COLO668 (cell line): ENCODE measurements at regions not wholly inside any gene's neighbourhood (a gene's known extent, or its start where the extent isn't known, plus 50 kb on each side); places are given as distances from the start of the nearest gene placed in this dataset.

Experiments used
- DNase-seq: peaks from one replicate; lab custom pipeline; 2025; ENCODE audit not compliant: unreplicated experiment; lab: John Stamatoyannopoulos, UW

DNA sequence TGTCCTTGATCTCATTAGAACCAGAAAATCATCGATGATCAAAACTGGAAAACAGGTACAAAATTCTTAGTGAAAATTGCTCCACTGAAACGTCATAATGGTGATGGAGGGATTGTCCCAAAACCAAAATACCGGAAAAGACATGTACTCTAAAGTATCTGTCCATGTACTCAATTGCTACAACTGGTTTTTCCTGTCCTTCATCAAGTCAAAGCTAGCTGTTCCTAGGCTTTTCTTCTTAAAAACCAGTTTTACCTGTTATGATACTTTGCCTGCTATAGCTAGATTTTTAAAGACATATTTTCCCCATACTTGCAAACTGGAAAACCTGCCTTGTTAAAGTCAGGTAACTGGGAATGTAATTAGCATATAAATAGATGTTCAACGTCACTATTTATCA, 50.5 kb upstream of the LRRC1 start:
- DNase-seq, result no peak

DNA sequence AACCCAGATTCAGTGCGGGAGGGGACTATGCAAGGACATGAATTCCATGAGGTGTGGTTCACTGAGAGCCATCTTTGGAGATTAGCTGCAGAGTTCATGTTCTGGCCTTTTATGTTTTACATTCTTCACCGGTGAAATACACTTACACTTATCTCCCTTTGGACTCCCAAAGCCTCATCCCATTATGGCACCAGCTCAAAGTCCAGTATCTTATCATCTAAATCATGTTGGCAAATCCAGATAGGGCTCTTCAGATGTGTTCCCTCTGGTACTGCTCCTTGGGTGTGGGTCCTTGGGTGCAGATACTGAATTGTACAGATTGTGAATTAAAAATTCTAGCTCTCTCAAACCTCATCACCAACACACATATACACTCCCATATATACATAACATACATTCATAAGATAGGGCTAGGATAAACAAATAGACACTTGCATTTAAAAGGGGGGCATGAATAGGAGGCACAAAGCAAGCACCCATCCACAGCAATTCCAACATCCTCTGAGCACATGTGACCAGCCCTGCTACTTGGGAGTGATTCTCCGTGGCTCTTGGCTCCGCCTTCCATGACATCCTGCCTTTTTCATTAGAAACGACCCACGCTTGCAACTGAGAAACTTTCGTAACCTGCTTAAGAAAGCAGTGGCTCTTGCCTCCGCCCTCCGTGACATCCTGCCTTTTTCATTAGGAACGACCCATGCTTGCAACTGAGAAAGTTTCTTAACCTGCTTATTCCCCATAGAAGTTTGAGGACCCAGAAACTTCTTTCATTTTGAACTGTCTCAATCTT, 53.6 kb upstream of the LRRC1 start:
- DNase-seq, result no peak

DNA sequence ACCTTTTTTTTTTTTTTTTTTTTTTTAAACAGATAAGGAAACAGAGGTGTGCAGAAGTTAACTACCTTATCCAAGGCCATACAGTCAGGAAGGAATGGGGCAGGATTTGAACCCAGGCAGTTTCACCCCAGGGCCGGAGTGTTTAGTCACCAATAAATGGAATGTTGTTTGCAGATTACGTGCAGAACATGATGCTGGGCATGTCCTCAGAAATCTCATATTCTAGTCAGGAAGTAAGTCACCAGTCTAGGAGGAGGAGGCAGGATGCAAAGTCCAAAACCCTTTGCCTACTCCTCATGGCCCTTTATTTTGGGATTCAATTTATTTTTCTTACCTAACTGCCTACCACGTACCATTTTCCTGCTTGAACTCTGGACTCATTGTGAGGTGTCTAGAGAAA, 57.1 kb upstream of the LRRC1 start:
- DNase-seq, result no peak

DNA sequence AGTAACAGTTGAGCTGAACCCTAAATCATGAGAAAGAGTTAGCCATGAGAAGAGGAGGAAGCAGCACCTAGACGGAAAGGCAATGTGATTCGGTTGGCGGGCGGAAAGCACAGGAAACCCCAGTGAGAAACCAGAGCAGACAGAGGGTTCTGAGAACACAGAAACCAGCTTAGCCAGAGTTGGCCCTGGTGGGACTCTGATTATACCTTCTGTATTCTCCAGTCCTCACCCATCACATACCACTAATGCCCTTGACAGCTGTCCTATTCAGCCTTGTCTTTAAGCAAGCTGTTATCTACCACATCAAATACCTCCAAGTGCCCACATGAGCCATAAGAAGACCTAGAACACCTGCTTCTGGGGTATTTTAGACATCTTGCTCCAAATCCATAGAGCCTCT, 58.9 kb upstream of the LRRC1 start:
- no peak for DNase-seq

DNA sequence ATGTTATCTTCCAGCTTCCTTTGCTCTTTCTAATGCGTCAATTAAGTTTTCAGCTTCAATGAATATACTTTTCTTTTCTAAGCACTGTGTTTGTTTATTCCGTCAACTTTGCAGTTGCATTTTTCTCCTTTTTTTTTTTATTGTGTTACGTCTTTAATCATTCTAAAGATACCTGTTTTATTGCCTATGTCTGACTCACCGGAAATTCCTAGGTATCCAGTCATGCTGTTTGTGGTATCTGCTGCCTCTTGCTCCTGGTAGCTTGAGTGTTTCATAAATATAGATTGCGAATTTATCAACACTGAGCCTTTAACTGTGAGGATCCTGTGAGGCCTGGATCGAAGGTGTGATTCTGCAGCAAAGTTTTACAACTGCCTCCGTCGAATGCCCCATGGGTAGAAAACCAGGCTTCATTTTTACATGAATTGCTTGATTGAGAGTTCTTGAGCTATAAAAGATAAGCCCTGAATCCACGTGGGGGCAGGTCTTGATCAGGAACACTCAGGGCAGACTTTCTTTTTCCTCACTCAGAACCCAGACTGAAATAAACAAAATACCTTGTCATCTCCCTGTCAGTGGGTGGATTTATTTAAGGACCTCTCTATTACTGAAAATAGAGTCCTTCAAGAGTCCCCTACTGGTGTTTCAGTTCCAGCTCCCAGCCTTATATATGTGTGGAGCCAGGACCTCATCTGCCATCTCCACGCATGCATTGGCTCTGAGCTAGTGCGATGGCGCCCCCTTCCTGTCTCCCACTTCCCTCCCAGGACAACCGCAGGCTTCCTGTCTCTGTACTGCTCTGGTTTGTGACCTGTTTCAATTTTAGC, 60.1 kb upstream of the LRRC1 start:
- peak; percentile 56 for DNase-seq

DNA sequence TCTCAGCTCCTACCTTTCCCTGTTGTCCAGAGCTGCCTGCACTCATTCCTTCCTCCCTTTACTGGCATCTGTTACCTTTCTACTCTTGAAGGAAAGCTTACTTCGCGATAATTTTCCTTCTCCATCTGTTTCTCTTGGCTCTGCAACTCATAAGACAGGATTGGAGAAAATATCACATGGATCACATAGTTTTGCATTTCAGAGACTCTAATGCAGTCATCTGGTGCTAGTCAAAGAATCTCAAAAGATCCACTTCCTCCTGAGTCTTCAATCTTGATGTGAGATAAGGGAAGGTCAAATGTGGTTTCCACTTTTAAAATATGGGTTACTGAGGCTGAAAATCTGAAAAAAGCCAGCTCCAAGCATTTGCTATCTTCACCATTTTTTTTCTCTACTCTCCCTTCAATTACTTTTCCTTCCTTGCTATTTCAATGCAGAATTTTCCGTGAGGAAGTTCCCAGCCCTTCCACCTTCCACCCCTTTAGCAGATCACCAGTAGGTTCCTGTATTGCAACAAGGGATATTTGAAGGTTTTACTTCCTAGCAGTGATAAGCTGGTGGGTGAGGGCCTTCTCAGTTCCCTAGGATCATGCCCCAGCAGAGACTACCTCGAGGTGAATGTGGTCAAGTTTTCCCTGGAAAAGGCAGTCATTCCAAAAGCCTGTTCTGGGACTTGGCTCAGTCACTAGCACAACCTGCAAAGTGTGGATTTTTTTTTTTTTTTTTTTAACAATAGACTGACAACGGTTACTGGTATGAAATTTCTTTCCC, 62.8 kb upstream of the LRRC1 start:
- DNase-seq, result no peak

DNA sequence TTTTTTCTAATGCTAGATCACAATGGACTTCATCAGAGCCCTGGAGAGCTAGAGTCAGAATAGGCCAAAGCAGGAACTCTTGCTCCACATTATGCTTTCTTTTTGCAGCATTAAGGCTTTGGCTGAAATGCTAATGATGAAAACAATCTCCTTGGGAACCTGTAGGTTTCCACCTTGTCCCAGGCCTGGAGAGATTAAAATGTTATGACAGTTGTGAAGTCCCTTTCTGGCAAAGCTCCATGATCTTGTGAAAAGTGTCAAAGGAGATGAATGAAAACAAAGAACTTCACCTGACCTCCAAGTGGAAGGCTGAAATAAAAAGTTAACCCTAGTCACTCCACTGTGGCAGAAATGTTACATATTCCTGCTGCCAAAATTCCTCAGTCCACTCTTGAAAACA, 64.0 kb upstream of the LRRC1 start:
- DNase-seq, result no peak

DNA sequence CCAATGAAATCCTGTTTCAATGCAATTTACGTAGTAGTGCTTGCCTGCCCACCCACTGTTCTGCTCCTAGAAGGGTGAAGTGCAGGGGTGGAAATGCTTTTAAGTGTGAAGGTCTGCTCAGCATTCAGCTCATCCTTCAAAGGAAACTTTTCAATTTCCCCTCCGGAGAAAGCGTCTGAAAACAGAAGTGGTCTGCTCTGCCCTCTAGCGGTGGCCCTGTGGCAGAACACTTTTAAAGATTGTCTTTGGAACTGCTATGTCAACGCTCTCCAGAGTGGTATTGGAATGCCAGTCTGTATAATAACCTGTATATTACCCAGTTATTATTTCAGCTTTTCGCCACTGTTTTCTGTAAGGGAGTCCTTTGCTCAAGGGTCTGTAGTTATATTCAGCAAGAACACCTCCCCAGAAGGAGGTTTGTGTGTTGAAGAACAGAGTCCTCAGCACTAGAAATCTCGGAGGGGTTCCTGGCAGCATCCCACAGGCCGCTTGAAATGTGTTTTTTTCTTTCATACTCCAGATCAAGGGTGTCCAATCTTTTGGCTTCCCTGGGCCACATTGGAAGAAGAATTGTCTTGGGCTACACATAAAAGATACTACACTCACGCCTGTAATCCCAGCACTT, 63.1 kb upstream of the KLHL31 start:
- DNase-seq, result peak; percentile 16

DNA sequence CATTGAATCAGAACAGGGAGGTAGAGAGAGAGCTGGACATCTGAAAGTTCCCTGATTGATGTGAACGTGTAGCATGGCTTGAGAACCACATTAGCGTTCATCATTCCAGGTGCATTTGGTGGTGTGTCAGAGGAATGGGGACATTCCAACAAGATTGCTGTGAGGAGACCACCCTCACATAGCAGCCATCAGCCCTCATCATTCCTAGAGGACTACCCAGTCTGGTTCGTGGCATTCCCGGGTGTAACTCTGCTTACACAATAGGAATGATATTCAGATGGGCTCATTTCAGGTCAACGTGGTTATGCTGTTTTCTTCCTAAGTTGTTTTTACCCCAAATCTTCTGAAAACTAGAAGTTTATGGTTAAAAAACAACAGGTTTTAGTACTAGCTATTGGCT, 62.2 kb upstream of the KLHL31 start:
- DNase-seq, result no peak

DNA sequence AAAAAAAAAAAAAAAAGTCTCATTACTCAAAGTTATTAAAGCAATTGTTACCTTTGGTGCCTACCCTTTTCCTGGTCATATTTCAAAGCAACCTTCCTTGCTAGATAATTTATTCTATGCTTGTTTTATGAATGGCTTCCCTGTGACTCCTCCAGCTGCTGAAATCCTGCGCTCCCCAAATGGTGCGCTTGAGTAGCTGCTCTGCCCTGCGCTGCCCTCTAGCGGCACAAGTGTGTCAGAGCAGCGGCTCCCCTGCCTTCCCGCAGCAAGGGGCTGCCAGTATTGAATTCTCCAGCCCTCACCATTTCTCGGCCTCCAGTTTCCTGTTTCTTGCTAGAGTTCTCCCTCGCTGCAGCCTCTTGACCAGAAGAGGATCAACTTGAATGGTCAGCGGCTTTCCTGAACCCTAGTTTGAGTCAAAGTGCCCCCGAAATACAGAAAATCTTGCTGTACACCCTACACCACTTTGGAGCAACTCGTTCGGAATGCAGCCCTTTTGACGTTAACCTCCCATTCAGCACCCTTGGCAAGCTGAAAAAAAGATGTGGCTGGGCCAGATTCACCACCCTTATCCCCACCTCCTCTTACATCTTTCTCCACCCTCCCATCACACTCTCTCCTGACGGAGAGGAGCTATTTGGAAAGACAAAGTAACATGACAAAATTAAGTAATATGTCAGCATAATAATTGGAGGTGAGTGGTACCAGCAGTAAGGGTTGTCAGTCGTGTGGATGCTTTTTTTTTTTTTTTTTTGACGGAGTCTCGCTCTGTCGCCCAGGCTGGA, 60.4 kb upstream of the KLHL31 start:
- DNase-seq, result peak; percentile 69

DNA sequence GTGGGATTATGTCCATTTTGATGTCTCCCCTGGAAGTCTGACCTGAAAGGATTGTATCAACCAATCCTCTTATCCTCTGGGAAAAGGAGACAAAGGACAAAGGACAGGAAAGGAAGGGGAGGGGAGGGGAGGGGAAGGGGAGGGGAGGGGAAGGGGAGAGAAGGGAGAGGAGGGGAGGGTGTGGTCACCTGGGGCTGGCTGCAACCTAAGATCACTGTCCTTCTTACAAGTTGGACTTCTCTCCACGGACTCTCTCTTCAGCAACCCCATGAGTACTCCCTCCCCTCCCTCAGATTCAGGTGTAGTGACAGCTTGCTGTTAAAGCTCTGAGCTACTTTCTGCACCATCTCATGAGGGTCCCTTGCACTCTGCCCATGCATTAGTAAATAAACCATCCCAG, 58.9 kb upstream of the KLHL31 start:
- DNase-seq, result no peak

DNA sequence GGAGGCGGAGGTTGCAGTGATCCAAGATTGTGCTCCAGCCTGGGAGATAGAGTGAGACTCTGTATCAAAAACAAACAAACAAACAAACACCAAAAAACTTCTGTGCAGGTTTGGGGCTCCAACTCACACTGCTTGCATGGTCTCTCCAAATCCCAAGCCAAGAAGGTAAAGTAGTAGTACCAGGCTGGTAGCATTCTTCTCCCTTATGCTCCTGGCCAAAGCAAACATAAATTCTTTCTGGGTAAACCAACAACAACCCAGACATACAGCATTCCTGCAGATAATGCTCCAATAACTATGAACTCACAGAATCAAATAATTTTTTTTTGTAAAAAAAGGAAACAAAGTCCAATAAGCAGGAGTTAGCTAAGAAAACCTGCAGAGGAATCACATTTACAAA, 57.8 kb upstream of the KLHL31 start:
- no peak for DNase-seq

DNA sequence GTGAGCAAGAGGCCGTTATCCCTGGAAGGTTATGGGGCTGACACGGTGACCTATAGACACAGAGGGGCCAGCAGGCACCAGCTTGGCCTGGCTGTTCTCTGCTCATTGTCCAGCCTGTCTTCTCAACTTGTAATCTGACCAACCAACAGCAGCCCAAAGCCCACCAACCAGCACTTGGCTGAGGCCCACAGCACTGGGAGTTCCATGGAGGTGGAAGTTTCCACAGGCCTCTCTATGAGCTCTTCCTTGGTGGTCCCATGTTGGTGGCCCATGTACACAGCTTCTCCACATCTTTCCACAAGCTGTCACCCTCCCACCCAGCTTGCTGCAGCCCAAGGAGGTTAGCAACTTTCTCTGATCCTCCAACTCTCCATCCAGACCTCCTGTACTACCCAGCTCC, 56.2 kb upstream of the KLHL31 start:
- DNase-seq, result no peak

DNA sequence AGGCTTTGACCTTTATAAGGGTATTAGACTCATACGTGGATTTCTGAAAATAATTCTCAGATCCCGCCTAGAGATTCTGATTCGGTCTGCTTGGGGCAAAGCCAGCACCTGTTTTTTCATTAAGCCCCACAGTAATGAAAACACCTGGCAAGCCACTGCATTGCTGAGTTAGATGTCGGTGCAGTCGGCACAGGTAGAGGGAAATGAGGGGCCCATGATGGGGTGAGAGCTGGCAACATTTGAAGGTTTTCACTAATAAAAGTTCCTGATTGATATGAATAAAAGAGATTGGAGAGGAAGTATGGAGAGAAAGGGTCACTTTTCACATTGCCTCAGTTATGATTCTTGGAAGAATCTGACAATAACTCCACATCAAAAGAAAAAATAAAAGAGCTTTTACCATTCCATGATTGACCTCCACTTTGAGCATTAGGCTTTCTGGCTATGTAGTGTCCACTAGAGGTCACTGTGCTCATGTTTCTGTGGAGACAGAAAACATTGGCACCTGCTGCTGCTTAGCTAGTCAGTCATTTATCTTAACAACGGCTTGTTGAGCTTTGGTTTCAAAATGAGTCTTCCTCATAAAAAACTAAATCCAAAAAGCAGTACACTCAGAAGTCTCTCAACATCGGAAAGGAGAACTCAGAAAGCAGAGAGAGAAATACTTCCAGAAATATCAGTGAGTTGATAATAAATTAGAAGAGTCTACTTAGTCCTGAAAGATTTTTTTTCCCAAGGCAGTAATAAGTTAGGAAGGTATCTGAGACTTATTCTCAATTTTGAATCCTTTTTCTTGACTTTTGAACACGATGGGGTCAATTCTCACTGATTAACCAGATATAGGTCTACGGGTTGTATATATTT, 53.3 kb upstream of the KLHL31 start:
- DNase-seq, result peak; percentile 23

DNA sequence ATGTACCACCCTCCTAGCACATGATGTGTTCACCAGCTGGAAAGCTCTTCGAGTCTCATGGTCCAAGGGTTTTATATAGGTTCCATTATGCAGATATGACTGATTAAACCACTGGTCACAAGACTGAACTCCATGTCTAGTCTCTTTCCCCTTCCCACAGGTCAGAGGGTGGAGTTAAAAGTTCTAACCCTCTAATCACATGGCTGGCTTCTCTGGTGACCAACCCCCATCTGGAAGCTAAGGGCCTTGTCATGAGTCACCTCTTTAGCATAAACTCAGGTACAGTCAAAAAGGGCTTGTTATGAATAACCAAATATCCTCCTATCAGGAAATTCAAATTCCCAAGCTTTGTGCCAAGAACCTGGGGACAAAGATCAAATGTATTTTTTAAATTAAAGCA, 52.0 kb upstream of the KLHL31 start:
- DNase-seq, result no peak

DNA sequence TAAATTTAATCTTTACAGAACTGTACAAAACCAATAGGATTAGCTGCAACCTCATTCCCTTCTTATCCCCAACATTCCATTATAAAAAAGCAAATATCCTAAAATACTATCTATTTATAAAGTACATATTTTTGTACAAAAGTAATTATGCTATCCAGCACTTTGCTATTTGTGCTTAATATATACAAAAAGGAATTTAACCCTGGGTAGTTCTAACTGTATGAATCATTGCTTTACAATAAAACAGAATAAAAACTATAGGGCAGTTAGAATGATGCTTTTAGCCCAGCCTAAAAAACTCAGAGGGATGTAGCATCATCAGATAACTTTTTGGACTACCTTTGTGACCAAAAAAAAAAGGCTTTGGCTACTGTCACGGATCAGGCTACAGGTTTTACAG, 49.9 kb upstream of the KLHL31 start:
- no peak for DNase-seq
